Kidney capillary endothelial cell (primary cell): ENCODE measurements at regions not wholly inside any gene's neighbourhood (a gene's known extent, or its start where the extent isn't known, plus 50 kb on each side); places are given as distances from the start of the nearest gene placed in this dataset.
A peak's percentile ranks its signal among the peaks of the same experiment; 100 is the strongest.
"Not testable (repeated sequence)": the region's sequence is repeated elsewhere in the genome, so short reads cannot be mapped to it uniquely, and the experiment has no call there.

Source experiments
- DNase-seq: peaks from one replicate; pipeline ENCODE4 v3.0.0-alpha.2; 2018; ENCODE audit warnings: low spot score

DNA sequence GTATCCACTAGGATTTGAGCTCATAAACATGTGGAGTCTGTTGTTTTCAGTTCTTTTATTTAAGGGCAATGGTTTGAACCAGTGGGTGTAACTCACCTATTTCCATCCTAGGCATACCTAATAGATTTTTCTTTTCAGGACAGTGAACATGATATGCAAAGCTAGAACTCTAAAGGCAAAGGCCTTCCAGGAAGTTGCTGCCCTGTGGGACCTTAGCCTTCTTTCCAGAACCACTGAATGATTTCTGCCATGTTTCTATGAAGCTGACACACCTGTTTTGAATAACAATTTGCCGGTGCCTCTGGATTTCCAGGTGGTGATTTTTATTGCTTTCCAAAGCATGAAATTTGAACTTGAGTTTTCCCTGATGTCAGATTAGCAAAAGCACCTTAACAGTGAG, 372.9 kb upstream of the FAR2 start:
- DNase-seq: no peak

DNA sequence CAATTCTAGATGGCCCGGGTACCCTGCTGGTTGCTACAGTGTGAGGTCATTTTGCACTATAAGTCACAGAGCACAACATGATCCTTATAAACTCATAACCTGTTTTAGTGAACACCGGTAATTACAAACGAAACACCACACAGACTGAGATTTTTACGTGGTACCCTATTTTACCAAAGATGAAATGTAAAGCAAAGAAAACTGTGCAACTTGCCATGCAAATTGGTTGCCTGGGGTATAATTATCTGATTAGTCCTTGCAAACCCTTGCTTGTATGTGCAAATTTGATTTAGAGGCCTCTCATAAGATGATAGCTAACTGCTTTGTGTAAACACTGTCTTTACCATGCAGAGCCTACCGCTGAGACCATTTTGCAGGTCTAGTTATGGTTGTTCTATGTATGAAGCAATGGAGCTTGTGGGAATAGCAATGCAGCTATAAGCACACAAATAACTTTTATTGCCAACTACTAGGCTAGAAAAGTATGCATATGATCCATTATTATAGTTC, 372.1 kb upstream of the FAR2 start:
- no peak for DNase-seq

DNA sequence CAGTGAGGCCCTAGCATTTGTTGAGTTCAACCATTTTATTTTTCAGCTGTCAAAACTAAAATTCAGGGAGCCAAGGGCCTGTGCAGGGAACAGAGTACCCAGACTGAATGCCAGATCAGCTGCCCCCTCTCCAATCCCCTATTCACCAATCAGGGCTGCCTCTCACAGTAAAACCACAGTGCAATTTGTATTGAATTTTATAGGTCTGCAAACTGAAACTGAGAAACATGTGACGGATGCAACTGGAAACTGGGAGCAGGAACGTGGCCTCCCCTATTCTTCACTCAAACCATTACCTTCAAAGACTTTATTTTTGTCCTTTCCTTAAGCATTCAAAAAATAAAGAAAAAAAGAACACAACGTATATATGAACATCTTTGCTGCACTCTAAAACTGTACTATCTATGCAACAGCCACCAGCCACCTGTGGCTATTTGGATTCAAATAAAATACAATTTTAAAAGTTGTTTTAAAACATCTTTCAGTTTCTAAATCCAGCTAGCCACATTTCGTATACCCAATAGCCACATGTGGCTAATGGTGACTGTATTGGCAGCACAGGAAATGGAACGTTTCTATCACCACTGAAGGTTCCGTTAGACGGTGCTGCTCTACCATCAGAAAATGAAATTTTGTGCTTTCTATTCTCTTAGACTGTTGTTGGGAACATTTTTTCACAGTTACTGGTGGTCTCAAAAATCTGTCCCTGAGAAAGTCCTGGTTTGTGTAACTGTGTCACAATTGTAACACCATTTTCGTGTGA, 371.3 kb upstream of the FAR2 start:
- DNase-seq: no peak

DNA sequence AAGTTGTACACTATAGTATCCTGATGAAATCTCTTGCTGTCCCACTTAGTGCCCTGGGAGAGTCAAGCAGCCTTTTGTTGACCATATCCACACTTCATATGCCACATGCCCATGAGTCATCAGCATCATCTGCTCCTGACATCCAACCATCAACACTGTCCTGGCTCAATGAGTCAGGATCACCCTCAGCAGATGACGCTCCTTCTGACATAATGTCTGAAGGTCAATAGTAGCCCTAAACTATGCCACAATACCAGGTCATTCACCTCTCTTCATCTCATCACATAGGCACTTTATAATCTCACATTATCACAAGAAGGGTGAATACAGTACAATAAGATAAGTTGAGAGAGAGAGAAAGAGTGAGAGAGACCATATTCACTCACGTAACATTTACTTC, 369.0 kb upstream of the FAR2 start:
- peak; percentile 19 for DNase-seq

DNA sequence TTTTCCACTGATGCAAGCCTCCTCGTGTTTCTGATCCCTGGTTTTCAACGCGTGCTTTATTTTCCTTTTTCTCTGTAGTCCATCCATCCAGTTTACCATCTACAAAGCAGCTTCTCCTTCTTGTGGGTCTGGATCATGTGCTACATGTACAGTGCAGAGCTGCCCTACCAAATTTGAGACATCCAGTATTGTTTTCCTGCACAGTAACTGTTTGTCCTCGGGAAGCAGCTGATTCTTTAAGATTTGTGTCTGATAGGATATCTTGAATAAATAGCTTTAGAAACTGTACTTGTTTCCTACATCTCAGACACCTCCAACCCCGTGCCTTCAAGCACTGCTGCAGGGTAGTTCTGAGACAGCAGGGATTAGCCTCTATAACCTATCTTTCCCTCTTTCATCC, 368.1 kb upstream of the FAR2 start:
- no peak for DNase-seq

DNA sequence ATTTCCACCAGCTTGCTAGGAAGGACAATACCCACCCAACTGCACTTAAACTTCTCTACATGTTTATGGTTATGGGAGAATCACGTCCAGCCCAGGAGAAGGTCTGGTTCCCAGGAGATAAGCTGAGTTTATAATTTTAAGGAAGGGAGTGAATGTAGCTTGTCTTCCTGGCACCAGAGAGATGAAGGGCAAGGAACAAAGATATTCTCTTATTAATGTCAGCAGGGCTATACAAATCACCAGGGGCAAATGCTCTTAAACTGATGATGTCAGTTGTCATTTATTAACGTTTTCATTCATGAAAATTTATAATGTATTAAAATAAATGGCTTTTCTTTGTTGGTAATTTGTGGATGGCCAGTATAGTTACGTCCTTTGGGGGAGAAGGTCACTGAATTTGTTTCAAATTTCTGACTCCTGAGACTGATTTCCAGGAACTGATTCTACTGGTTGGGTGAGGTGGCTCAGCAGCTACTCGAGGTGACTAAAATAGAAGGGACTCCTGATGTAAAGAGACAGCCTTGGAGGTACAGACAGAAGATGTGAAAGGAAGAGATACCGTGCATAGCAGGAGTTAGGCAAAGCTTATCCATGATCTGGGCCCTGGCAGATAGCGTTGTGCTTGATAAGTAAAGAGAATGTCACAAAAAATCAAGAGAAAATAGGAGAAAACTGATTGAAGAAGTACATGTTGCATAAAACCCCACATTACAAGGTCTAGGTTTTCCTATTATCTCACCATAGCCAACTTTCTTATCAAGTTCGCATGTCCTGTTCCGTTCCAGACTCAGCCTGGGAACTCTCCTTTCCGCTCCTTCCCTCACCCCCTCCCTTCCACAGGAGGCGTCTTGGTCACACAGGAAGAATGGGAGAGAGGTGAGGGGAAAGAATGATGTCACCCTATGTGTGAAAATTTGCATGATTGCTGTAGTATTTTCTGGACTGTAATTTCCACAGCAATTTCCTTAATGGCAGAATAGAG, 367.1 kb upstream of the FAR2 start:
- no peak for DNase-seq

DNA sequence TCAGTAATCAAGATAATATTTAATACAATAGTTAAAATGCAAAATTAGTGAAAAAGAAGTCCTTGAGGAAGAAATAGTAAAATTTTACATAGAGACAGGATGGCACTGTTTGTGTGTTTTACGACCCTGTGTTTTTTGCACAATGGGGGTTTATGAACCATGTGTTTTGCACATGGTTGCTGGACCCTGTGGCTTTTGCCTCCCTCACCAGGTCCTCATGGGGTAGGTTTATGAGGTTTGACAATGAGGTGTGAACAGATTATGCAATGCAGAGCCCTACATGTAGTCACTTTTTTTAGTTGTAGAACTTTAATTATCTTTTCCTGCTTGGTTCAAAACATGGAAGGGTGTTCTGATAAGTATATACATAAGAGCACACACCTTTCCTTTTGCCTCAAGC, 366.3 kb upstream of the FAR2 start:
- DNase-seq: no peak

DNA sequence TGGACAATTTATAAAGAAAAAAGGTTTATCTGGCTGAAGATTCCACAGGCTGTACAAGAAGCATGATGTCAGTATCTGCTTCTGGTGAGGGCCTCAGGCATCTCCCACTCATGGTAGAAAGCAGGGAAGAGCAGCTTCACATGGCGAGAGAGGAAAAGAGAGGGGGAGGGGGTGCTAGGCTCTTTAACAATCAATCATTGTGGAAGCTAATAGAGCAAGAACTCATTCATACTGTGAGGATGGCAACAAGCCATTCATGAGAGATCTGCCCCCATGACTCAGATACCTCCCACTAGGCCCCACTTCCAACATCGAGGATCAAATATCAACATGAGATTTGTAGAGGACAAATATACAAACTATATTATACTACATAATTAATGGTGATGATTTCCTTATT, 361.9 kb upstream of the FAR2 start:
- DNase-seq: no peak

DNA sequence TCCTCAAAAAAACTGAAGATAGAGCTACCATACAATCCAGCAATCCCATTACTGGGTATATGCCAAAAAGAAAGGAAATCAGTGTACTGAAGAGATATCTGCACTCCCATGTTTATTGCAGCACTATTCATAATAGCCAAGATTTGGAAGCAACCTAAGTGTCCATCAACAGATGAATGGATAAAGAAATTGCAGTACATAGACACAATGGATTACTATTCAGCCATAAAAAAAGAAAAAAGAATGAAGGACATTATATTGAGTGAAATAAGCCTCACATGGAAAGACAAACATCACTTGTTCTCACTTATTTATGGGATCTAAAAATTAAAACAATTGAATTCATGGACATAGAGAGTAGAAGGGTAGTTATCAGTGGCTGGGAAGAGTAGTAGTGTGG, 360.8 kb upstream of the FAR2 start:
- not testable (repeated sequence) for DNase-seq

DNA sequence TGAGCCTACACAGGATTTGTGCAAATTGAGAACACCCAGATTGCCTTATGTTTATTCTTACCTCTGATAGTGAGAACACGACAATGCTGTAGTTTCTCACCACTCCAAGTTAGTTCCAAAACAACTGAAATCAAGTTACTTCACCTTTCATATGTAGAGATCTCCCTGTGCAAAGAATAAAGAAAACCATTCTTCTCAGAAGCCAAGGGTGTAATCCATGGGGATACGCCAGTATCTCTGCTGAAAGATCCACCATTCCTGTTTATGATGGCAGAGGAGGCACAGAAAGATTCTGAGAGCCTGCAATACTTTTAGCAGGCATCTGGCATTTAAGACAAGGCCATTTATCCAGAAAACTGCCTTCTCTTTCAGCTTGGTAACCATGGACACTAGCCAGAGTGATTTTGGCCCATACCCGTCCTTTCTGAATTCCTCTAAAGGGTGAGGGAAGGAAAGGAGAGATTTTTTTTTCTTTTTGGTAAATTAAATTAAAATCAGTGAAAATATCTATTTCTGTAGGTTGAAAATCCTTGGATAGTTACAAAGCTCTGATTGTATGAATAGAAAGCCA, 355.4 kb upstream of the FAR2 start:
- DNase-seq: no peak

DNA sequence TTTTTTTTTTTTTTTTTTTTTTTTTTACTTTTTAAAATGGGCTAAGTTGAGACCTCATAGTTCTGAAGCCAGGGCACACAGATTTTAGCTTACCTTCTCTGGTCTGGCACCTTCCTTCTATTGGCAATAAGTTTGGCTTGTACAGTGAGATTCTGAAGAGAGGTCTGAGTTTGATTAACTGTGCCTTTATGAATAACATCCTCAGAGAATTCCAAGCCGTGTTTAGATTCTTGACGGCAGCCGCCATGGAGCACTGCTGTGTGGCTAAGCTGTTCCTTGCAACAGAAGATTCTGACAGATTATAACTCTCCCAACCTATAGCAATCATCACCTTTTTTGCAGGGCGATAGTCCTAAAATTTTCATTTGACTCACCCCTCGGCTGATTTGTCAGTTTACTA, 354.9 kb upstream of the FAR2 start:
- no peak for DNase-seq

DNA sequence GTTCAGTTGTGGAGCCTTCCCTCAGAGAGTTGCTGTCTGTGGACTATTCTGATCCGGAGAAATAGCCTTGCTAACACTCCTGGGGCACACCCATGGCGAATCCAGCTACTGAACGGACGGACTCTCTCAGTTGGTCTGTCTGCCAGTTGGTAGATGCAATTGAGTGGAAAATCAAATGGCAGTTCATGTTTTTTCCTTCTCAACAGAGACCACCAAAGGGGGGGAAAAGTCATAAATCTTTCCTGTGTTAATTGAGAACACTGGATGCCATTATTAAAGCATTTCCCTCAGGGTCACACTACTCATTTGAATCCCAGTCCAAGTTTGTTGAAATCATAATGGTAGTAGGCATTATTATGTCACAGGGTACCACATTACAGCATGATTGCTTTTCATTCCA, 354.3 kb upstream of the FAR2 start:
- no peak for DNase-seq

DNA sequence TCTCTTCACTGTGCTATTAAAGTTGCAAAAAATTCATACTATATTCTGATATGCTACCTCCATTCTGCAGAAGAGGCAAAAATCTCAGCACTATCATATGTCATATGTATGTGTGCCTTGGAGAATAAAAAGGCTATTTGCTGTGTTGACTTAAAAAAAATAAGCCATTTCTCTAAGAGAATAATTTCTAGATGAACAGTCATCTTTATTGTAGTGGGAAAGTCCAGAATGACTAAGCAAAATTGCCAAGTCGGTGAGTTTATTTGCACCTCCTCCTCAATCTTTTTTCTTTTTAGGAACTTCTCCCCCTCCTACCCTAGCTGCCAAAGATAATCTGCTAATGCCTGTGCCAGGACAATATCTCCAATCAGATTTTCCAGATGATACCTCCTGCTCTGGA, 353.8 kb upstream of the FAR2 start:
- DNase-seq: no peak

DNA sequence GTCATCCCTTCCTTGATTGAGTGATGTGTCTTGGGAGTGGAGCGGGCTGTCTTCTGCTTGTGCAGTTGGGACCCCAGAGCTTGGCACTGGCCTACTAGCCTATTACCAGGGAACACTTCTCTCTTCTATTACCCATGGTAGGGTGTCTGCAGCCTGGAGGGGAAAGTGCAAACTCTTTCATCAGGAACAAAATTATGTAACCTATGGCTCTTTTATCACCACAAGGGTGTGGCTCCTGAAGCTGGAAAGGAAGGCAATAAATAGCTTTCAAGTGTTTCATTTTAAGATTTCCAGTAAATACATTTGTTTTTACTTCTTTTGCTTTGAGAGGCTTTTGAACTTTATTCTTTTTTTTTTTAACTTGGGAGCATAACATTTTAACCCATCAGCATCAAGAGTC, 349.7 kb upstream of the FAR2 start:
- no peak for DNase-seq

DNA sequence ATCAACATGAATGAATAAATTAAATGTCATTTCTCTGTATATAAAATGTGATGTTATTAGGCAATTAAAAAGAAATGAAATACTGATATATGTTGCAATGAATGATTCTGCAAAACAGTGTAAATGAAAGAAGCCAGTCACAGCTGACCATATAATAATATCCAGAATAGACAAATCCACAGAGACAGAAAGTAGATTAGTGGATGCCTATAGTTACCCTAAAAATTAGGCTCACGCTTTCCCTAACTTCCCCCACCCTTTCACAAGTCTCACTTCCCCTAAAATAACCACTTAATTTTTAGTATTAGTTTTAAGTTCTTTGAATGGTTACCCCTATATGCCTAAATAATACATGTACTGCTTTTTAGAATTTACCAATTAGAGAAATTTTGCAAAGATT, 348.9 kb upstream of the FAR2 start:
- no peak for DNase-seq

DNA sequence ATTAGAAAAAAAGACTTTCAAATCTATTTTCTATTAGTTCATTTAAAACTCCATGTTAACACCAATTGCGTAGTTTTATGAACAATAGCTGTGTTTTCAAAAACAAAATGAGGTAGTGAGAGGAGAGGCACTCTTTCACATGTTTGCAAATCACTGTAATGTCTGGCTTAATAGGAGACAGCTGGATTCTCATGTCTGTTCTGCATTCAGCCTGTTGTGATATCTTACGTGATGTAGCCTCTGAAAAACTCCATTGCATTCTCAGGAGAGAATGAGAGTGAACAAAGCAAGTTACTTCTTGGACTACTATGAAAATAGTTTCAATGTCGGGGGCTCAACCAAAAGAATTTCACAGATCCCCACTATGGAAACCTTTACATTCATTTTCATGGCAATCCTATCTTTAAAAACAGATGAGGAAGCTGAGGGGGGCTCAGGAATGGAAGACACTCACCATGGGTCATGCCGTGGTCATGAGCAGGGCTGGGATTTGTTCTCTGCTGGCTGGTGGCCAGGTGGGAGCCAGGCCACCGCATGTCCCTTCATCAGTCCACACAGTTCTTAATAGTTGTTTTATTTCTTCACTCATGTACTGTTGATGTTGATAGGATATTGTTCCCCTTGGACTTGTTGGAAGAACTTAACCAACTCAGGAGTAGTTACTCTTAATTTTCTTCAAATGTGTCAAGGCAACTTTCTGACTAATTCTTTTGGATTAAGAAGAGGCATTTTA, 346.2 kb upstream of the FAR2 start:
- no peak for DNase-seq

DNA sequence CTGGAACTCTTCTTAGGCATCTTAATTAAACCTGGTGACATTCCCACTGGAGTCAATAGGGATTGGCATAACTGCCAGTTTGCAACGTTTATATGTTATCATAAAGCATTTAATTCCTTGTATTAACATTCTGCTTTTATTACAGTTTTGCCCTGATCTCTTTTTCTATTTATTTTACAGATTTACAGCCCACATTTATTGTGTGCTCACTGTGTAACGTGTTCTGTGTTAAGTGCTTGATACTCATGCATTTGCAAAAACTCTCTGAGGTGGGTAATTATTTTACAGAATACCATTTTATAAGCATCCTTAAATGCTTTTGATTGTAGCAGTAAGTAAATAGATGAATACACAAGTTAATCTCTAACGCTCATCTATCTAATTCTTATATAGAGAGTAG, 341.5 kb upstream of the FAR2 start:
- no peak for DNase-seq

DNA sequence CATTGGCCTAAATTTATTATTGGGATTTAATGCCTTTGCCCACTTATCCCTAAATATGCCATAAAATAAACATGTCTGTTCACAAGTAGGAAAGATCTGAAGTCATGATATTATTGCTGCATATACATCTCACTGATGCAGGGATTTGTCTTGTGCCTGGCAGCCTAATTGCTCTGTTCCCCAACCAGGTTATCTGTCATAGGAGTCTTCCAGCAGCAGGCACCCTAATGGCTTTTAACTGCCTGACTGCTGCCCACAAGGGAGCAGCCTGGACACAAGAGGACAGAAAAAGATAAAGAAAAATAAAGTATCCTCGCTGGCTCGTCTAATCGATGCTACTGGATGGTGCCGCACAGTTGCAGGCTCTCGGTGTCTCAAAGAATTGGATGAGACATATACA, 337.6 kb upstream of the FAR2 start:
- no peak for DNase-seq

DNA sequence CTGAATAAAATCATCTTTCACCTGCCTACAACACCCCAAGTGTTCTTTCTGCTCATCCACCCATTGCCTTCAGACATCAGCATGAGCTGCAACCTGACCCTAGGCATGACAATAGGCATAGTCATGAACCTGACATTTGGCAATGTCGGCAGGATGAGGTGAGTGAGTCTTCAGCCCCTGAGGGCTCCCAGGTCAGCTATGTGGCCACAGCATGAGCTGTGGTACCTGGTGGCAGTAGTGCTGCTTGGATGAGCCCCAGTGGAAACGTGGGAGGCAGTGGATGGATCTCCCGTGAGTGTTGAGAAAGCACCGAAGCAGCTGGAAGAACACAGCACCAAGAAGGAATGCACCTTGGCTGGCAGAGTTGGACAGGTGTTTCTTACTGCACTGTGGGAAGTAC, 334.8 kb upstream of the FAR2 start:
- no peak for DNase-seq

DNA sequence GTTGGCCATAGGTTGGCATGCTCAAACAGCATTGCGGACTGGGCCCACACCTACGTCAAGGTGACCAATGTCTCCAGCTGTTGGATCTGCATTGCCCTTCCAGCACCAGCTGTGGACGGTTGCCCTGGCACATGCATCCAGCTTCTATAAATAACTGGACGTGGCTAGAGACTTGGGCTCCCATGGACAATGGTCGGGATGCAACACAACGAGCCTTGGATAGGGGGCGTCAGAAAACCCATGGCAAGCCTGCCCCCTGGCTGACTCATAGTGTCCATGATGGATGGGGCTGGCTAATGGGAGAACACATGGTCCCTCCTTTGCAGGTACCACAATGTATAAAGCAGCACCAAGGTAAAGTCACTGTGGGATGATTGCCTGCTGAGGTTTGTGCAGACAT, 331.6 kb upstream of the FAR2 start:
- no peak for DNase-seq

DNA sequence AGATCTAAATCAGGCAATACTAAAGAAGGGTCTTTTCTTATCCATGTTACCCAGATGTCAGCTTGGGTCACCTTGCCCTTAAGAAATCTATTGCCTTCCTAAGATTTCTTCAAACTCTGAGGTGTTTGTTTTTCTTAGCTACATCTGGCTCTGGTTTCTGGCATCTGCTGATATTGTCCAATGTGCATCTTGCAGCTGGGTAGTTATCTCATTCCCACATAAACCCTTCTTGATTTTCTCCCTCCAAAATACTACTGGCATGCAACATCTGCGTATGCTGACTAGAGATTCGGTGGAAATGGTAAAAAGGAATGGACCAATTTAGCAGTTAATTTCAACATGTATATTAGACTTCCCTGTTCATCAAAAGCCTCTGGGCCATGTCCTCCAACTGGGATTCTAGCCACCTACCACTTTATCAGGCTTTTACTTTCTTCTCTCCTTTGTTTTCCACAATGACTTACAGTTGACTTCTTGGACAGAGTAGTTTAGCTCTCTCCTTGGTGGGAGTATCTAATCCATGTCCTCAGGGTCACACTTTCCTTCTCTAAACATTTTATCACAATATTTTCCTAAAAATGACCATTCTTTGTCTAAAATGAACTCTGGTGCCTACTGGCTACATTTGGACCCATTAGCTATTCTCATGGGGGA, 324.8 kb upstream of the FAR2 start:
- no peak for DNase-seq

DNA sequence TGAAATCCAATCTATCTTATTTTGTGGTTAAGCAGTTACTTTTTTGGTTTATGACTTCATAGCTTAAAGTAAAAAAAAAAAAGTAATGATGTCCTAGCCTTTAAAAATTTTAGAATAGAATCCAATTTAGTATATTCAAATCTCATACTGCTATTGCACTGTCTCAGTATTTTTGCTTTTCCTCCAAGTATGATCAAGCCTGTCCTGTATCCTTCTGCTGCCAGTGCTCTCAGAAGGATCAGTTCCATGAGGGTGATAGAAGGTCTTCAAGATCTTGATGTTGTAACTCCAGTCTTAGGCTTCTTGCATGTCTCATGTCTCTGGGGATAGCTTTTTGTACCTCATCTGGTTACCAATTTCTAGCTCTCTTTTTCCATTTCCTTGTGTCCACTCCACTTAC, 324.2 kb upstream of the FAR2 start:
- no peak for DNase-seq
